OCI-LY3 (cell line): ENCODE measurements at regions not wholly inside any gene's neighbourhood (a gene's known extent, or its start where the extent isn't known, plus 50 kb on each side); places are given as distances from the start of the nearest gene placed in this dataset.
"Not testable (repeated sequence)": the region's sequence is repeated elsewhere in the genome, so short reads cannot be mapped to it uniquely, and the experiment has no call there.

Experiments used
- H2AFZ ChIP-seq: fragments of 200-600, 300-600 bp; shearing (Covaris generic); 2 replicates; pipeline ENCODE4 v1.6.0; 2014; ENCODE audit warnings: antibody characterized with exemption, low read depth, low read length
- H3K27ac ChIP-seq: fragments of 200-600, 300-600 bp; sonication (generic); 2 replicates; pipeline ENCODE4 v1.5.1; 2014; ENCODE audit warnings: mild to moderate bottlenecking, low read length, moderate library complexity, mixed read lengths
- H3K27me3 ChIP-seq: fragments of 200-600, 300-600 bp; sonication (generic); 2 replicates; pipeline ENCODE4 v1.6.1; 2014; ENCODE audit warnings: low read depth, low read length, mixed read lengths
- H3K36me3 ChIP-seq: fragments of 200-600, 300-600 bp; sonication (generic); replicated peaks from 2 replicates; pipeline ENCODE3; 2014; ENCODE audit warnings: low read depth, low read length, mixed read lengths
- H3K4me1 ChIP-seq: fragments of 300-600, 200-600 bp; sonication (generic); 2 replicates; pipeline ENCODE4 v1.6.1; 2014; ENCODE audit warnings: low read length, mixed read lengths
- H3K4me2 ChIP-seq: fragments of 200-600, 300-600 bp; sonication (generic); 2 replicates; pipeline ENCODE4 v1.6.1; 2014; ENCODE audit warnings: low read length, mixed read lengths
- H3K4me3 ChIP-seq: fragments of 300-600, 200-600 bp; sonication (generic); 2 replicates; pipeline ENCODE4 v1.5.1; 2014; ENCODE audit warnings: antibody characterized with exemption, mild to moderate bottlenecking, low read length, moderate library complexity
- H3K79me2 ChIP-seq: fragments of 300-600, 200-600 bp; shearing (Covaris generic); 2 replicates; pipeline ENCODE4 v1.6.1; 2014; ENCODE audit warnings: mild to moderate bottlenecking, low read length, mixed read lengths
- H3K9ac ChIP-seq: fragments of 300-600, 200-600 bp; shearing (Covaris generic); 2 replicates; pipeline ENCODE4 v1.6.0; 2014; ENCODE audit warnings: mild to moderate bottlenecking, low read length, moderate library complexity
- H3K9me3 ChIP-seq: fragments of 200-600, 300-600 bp; shearing (Covaris generic); 2 replicates; pipeline ENCODE4 v1.6.1; 2014; ENCODE audit warnings: low read length, mixed read lengths; ENCODE audit not compliant: insufficient read depth
- H4K20me1 ChIP-seq: fragments of 200-600, 300-600 bp; sonication (generic); 2 replicates; pipeline ENCODE4 v1.6.1; 2016; ENCODE audit warnings: low read length, mixed read lengths; ENCODE audit not compliant: insufficient read depth
- EZH2phosphoT487 ChIP-seq: fragments of 200-600 bp; shearing (Covaris generic); IDR thresholded peaks from 2 replicates; pipeline ENCODE4 v1.6.1; 2018; ENCODE audit warnings: antibody characterized with exemption, mixed run types, low read depth
- TF ChIP-seq, protein P1 (sequence below): fragments of 200-600, 300-600 bp; sonication (generic); IDR thresholded peaks from 2 replicates; pipeline ENCODE4 v1.5.1; 2014; ENCODE audit warnings: antibody characterized with exemption, low read length, low read depth

DNA sequence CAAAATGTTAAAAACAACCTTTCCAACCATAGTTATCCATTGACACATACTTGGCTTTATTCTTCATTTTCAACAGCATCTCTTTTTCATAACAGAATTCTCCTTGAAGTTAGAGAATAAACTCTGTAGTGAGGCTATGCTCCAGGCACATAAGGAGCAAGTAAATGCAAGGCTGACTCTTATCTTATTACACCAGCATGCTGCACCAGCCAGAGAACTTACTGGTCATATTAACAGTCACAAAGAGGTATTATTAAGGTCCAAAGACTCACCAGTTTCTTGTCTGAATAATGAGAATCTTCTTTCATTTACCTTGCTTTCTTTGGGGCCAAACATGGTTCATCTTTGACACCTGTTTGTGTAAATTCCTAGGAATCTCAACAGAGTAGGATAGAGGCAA lies 71.3 kb upstream of the IVNS1ABP start:
- Histone ChIP-seq H3K4me3 (no peak overlapping the region), H3K4me1 (no peaks in the 10 kb centered on the region), H4K20me1 (no peaks in the 10 kb centered on the region), H3K79me2 (no peaks in the 10 kb centered on the region), H3K27me3 (no peaks in the 10 kb centered on the region), H3K9ac (no peak overlapping the region), H2AFZ (no peak overlapping the region), H3K36me3 (no peaks in the 10 kb centered on the region), H3K9me3 (no peaks in the 10 kb centered on the region), H3K27ac (no peak overlapping the region), H3K4me2 (no peak overlapping the region)
- TF ChIP-seq, protein P1, sequence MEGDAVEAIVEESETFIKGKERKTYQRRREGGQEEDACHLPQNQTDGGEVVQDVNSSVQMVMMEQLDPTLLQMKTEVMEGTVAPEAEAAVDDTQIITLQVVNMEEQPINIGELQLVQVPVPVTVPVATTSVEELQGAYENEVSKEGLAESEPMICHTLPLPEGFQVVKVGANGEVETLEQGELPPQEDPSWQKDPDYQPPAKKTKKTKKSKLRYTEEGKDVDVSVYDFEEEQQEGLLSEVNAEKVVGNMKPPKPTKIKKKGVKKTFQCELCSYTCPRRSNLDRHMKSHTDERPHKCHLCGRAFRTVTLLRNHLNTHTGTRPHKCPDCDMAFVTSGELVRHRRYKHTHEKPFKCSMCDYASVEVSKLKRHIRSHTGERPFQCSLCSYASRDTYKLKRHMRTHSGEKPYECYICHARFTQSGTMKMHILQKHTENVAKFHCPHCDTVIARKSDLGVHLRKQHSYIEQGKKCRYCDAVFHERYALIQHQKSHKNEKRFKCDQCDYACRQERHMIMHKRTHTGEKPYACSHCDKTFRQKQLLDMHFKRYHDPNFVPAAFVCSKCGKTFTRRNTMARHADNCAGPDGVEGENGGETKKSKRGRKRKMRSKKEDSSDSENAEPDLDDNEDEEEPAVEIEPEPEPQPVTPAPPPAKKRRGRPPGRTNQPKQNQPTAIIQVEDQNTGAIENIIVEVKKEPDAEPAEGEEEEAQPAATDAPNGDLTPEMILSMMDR = no peak
- TF ChIP-seq EZH2phosphoT487 = no peak

DNA sequence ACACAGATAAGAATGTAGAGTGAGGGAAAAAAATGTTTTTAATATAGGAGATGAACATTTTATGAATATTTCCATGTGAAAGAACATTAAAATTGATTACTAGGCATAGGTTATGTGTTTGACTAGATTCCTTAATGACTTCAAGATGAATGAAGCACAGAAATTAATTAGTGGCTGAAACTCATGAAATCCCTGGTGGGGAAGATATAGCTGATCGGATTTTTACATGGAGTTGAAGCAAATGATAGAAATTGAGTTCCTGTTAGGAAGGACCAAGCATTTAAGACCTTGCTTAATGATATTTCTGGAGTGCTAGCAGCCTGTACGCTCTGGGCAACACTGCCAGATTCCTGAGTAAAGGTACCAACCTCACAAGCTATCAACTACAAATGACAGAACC lies 68.9 kb upstream of the IVNS1ABP start:
- Histone ChIP-seq H3K4me2 (no peak overlapping the region), H2AFZ (no peak overlapping the region), H4K20me1 (no peaks in the 10 kb centered on the region), H3K9me3 (no peaks in the 10 kb centered on the region), H3K4me1 (no peaks in the 10 kb centered on the region), H3K4me3 (no peak overlapping the region), H3K79me2 (no peaks in the 10 kb centered on the region), H3K27ac (no peak overlapping the region), H3K9ac (no peak overlapping the region), H3K36me3 (no peaks in the 10 kb centered on the region), H3K27me3 (no peaks in the 10 kb centered on the region)
- TF ChIP-seq EZH2phosphoT487 = no peak
- TF ChIP-seq, protein P1 = no peak

DNA sequence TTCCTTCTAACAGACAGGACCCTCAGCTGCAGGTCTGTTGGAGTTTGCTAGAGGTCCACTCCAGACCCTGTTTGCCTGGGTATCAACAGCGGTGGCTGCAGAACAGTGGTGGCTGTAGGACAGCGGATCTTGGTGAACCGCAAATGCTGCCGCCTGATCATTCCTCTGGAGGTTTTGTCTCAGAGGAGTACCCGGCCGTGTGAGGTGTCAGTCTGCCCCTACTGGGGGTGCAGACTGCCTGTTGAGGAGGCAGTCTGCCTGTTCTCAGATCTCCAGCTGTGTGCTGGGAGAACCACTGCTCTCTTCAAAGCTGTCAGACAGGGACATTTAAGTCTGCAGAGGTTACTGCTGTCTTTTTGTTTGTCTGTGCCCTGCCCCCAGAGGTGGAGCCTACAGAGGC lies 66.8 kb upstream of the IVNS1ABP start:
- H3K36me3 ChIP-seq, H2AFZ ChIP-seq, H3K4me1 ChIP-seq, H3K9ac ChIP-seq, H3K4me3 ChIP-seq, H4K20me1 ChIP-seq, H3K27ac ChIP-seq, H3K27me3 ChIP-seq, H3K79me2 ChIP-seq, H3K9me3 ChIP-seq, H3K4me2 ChIP-seq: not testable (repeated sequence)

DNA sequence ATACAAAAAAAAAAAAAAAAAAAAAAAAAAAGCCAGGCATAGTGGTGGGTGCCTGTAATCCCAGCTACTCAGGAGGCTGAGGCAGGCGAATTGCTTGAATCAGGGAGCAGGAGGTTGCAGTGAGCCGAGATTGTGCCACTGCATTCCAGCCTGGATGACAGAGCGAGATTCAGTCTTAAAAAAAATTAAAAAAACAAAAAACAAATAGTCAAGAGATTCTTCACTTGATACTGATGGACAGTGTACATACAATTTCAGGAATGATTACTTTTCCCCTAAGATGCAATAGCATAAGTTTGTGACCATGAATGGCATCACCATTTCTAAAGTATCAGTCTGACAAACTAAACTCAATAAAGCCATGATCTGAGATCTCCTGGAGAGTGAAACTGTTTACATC lies 60.8 kb upstream of the IVNS1ABP start:
- Histone ChIP-seq H3K27ac (no peak overlapping the region), H4K20me1 (no peaks in the 10 kb centered on the region), H3K9ac (no peak overlapping the region), H3K79me2 (no peaks in the 10 kb centered on the region), H3K9me3 (no peaks in the 10 kb centered on the region), H2AFZ (no peak overlapping the region), H3K4me3 (no peak overlapping the region), H3K36me3 (no peaks in the 10 kb centered on the region), H3K27me3 (no peaks in the 10 kb centered on the region), H3K4me2 (no peak overlapping the region), H3K4me1 (peaks cover 12% of the 10 kb centered on the region)
- no peak for TF ChIP-seq EZH2phosphoT487
- TF ChIP-seq, protein P1 = no peak
